ELF-1 (cell line): ENCODE measurements at regions not wholly inside any gene's neighbourhood (a gene's known extent, or its start where the extent isn't known, plus 50 kb on each side); places are given as distances from the start of the nearest gene placed in this dataset.

ENCODE experiments used
- DNase-seq: peaks from one replicate; pipeline ENCODE4 v3.0.0-alpha.2; 2016; ENCODE audit warnings: low read depth, low spot score

DNA sequence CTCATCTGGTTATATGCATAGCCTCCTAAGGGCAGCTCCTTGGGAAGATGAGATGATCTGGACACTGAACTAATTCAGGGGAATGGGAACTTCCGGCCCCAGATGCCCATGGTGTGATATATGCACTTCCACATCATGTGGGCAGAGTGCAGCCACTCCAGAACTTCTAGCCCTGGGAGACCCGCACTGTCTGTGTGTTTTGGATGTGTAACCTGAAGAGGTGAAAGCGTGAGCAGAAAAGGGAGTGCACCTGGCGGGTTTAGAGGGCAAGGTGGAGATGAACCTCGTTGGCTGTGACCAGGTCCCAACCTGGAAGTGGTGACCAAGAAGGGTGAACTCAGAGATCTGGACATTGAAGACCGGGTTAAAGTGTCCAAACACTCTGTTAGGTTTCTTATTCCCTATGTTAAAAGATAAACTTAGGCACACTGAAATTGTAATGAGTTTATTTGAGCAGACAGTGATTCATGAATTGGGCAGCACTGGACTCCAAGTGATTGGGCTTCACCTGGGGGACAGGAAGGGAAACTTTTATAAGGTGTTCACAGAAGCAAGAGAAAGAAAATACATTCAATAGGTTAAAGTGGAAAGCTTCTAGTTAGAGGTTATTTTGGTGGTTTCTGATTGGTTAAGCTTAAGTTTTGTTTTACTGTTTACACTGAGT is 296.2 kb upstream of the SKOR2 start:
- no peak for DNase-seq

DNA sequence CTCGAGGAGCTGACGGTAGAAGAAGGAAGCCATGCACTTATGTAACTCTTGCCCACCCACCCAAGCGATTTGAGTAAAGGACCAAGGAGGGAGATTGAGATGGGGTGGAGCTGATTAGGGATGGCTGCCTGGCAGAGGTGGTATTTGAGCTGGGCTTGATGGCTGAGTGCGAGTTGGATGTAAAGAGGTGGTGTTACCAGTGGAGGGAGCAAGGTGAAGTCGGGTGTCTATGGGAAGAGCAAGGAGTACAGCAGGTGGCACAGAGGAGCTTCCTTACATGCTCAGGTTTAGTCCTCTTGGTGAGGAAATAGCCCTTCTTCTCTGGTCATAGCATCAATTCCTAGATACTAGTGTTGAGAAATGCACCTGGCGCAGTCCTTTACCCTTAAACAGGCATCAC is 294.2 kb upstream of the SKOR2 start:
- DNase-seq: peak; percentile 27

DNA sequence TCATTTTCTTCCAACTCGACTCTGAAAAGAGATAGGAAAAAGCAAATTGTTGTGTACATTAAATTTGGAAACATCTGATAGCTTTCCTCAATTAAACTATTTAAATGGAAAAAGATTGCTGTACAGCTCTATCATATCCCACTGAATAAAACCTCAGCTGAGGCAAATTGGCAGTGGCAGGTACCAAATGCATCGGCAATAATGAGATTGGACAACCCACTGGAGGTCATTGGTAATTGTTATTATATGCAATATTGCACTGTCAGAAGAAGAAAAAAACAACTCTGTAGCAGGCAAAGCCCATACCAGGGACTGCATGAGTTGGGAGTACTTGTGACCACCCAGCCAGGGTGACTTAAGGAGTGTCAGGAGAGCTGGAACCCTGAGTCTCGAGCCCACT is 291.6 kb upstream of the SKOR2 start:
- DNase-seq: no peak

DNA sequence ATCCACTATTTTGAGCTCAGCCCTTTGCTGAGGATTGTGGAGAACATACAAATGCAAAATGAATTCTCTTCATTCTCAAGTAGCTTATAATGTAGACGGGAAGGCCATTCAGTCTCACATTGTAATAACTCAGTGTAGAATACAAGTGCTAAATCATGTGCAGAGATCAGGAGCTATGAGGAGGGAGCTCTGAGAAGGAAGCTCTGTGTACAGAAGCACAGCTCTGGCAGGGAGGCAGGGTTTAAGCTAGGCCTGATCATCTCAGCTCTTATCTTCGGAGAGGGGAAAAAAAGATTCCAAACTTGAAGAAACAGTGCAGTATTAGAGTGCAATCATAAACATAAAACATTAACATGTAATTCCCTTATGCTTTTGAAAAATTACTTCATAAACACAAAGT is 291.1 kb upstream of the SKOR2 start:
- DNase-seq: no peak

DNA sequence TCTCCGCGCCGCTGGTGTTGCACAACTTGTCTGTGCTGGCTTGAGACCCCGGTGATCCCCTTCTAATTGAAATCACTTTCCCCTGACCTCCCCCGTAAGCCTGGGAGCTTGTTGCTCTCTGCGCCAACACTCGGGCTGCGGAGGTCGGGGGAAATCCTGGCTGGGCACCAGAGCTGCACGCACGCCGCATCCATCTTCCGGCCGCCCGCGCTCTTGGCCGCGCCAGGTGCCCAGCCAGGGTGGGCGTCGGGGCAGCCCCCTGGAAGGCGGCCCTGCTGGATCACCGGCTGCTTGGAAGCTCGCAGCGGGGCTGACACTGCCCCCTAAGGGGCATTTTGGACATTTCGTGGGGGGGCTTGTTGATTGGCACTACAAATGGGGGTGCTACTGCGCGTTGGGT is 280.3 kb upstream of the SKOR2 start:
- DNase-seq: peak; percentile 17

DNA sequence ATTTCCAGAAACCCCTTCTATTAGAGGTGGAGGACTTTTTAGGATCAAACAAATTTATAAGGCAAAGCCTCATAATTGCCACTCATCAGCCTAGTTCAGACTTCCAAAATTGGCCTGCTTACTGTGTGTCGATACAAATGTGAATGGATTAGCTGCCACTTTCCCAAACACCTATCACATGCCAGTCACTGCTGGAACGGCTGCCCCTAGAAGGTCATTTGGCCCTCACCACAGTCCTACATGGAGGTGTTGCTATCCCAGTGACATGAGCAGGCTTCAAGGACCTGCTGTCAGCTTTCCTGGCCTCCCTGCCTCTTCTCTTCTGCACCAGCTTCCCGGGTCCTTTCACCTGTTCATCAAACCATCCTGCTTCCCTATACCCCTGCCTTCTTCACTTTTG is 279.2 kb upstream of the SKOR2 start:
- DNase-seq: no peak

DNA sequence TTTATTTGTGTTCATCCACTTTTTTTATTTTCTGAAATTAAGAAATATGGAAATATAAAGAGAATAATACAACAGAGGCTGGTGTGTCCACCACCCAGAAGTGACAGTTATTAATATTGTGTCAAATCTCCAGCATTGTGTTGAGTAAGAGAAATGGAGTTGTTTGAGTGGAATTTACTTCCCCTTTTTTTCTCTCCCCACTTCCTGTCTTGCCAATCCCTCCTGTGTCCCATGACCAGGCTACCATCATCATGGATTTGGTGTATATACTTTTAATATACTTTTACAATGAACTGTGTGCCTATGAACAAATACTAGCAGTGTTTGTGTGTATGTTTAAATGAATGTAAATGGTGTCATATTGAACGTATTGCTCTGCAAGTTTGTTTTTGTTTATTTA is 276.9 kb upstream of the SKOR2 start:
- DNase-seq: no peak

DNA sequence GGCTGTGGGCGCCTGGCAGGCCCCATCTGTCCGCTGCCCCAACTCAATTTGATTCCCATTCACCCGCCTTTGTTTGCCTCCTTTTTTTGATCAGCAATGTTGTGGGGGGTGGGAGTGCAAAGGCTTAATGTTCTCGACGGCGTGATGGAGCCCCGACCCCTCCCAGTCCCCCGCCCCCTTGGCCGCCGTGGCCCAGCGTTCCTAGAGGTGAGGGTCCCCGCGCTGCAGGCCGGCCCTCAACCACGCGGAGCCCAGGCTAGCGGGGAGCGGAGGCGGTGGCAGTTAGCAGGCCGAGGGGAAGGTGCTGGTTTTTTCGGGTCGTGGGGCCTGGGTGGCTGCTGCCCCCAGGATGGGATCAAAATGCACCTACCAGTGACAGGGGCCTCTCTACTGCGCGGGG is 274.7 kb upstream of the SKOR2 start:
- DNase-seq: no peak

DNA sequence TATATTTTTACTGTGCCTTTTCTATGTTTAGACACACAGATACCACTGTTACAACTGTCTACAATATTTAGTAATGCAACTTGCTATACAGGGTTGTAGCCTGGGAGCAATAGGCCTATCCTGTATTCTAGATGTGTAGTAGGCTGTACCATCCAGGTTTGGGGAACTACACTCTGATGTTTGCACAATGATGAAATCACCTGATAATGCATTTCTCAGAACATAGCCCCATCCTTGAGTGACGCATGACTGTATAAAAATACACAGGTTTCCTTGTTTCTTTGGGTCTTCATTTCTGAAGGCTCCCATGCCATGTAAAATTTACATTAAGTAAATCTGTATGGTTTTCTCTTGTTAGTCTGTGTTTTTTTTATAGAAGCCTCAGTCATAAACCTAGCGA is 270.9 kb upstream of the SKOR2 start:
- DNase-seq: no peak

DNA sequence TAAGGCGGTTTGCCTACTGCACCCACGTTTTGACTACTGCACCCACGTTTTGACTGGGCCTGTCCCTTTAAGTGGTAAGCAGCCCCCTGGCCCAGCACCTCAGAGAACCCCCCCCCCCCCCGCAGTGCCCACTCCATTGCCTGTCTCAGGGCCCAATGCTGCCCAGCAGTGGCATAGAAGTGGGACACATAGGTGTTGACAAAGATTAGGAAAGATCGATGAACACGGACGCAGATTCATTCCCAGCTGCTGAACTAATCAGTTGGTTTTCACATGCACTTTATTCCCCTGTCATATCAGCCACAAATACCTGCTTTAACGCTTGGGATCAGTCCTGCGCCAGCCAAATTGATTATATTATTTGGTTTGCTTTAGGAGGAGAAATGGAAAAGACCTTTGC is 268.8 kb upstream of the SKOR2 start:
- DNase-seq: no peak

DNA sequence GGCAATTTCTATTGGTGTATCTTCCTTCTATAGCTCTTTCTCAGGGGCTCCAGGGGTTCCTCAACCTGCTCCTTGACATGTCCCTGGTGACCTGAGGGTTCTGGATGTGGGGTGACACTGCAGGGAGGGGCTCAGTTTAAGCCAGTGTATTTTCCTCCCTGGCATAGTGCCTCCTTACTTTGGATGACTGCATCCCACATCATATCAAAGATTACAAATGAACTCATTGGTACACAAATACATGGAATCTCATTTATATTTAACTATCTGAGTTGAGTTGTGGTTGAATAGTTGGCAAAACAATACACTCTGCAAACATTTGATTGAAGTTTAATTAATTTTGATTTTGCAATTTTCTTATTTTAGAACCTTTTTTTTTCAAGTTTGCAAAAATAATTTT is 268.2 kb upstream of the SKOR2 start:
- no peak for DNase-seq

DNA sequence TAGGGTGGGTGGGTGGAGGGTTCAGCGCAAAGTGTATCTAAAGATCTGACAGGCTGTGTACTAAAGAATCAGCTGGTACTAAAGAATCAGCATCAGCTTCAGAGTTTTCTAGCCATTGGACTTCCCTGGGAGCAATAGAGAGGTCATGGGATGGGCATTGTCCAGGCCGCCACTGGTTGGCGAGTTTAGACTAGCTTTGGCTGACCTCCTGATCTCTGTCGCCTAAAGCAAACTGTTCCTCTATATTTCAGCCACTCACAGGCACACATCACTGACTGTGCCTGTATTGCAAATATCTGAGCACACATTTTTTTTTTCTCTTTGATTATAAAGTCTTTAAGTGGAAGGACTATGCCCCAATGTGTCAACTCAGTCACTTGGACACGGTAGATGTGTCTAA is 267.8 kb upstream of the SKOR2 start:
- DNase-seq: no peak

DNA sequence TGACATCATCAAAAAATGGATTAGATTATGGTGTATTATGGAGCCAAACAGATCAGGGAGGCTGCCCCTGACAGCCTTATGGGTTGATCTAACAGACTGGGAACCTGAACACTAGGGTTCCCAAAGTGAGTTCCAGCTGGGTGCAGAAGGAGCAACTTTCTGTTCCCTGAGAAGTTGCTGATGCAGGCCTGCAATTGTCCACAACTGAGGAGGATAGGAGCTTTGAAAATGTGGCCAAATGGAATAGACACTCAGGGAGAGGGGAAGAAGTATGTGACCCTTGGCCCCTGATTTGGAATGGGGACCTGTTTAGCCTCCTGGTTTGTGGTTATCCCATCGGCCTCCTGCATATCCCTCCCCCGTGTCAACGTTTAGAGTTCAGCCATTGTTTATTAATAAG is 262.2 kb upstream of the SKOR2 start:
- DNase-seq: no peak

DNA sequence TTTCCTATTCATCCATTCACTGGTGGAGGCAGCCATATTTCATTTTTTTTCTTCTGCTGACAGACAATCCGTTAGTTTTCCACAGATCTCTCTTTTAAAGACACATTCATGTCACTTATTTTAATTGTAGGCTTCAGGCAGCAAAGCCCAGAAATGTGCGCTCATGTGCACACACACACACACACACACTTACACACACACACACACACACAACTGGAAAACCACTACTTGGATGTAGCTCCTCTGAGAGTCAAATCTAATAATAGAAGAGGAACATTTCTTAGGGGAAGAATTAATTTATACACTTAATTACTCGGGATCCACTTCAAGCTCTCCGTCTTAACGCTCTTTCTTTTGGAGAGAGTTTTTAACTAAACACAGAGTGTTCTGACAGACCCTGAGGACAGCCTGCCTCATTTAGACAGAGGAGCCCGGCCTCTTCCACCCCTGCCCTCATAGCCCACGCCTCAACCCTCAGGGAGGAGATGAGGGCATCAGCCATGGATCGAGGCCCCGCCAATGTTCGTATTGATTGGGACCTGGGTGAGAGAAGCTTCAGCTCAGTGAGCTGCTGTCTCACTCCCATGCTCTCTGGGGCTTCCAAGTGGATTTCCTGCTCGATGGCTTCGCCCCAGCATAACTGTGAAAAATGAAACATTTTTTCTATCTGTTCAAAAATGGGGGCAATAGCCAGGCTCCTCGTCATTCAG is 261.4 kb upstream of the SKOR2 start:
- no peak for DNase-seq

DNA sequence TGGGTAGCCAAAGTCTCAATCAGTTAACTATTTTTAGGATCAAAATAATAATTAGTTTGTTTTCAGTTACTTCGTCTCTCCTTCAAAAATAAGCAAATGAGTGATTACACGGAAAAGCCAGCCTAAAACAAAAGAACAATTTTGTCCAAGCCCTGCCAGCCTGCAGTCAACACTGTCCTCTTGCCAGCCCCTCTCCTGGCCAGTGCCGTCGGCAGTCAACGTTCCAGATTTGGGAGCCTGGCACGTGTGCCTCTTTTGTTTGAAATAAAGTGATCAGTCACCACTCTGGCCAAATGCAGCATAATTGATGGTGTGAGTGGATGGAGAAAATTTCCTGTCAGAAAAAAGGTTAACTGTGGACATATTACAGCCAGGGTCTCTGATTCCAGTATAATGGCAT is 260.6 kb upstream of the SKOR2 start:
- DNase-seq: no peak

DNA sequence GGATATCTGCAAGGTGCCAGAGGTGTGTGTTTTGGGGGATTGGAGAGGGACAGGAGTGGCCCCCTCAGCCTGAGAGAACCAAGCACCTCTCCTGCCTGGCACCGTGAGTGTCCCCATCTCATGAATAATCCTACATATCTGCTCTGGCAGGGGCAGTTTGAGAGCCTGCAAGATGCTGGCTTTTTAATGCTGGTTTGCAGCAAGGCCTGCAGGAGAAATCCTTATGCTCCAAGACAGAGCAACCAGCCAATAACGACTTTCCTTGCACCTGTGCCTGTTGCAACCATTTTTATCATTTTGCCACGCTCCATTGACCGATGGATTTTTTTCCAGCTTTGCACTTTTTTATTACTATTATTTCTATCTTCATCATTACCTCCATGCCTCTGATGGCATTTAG is 259.4 kb upstream of the SKOR2 start:
- DNase-seq: no peak

DNA sequence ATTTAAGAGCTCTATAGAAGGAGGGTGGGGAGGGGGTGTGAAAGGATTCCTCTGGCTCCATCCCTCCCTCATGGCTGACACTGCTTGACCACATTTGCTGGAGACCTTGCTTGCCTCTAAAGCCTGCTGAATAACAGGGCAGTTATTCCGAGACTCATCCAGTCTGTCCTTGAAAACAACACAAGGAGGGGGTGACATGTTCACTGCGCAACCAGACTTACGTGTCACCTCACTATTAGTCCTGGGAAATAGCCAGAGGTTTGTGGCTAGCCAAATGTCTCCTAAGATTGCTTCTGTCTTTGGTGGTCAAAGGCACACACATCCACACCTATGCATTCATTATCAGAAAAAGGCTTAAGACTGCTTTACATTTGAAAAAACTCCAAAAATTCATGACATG is 256.2 kb upstream of the SKOR2 start:
- DNase-seq: no peak

DNA sequence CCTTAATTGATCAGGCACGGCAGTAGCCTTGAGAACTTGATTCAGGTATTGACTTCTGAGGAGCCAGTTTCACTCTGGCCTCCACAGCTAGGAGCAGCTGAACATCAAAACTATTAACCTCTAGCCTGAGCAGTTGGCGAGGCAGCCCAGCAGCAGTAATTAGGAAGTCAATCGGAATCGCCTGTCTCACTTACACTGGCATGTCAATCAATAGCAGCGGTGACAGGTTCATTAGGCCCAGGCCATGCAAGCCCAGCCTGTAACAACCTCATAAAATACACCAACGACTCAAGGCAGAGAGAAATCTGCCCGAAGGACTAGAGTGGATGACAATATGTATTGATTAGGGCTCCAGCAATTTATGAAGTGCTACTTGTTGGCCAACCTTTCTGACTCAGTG is 255.4 kb upstream of the SKOR2 start:
- DNase-seq: no peak

DNA sequence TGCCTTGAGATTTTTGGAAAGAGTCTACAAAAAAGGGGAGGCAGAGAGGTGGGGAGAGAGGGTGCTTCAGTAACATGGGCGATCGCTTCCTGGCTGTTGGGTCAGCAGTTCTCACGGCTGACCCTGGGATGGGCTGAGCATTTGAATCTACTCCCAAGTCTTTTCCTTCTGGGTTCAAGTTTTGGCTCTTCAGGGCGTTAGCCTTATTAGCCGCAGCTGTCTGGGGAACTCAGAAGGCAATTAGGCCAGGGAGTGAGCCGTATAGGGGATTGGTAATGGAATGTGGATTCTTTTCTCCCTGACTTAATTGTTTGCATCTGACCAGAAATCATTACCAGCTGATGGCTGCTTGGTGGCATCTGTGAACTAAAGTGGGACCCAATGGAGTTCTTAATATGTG is 250.5 kb upstream of the SKOR2 start:
- DNase-seq: no peak

DNA sequence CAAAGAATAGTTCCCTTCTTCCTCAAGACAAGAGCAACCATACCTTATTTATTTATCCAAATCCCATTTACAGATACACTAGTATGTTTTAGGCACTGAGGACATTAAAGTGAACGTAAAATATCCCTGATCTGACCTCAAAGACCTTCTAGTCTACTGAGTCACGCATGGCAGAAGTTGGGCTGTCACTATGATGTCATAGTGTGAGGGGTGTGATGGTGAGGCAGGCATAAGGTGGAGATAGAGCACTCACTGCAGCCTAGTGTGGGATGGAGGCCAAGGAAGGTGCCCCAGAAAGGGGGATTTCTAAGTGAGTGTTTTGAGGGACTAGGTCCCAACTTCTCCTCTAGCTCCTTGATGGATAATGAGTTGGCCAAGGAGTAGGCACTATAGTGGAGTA is 249.5 kb upstream of the SKOR2 start:
- DNase-seq: no peak

DNA sequence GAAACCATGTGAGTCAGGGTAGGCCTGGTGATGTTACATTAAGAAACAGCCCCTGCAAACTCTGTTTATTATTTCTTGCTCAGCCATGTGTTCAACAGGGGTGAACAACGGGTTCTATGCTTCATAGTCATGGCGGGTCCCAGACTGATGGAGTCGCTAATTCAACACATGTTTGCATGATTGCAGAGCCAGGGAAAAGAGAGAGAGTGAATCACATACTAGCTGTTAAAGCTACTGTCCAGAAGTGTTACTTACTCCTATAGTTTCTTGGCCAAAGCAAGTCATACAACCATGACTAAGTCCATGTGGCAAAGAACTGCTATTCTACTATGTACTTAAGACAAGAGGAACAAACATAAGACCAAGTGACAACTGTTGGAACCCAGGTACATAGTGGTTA is 241.2 kb upstream of the SKOR2 start:
- no peak for DNase-seq

DNA sequence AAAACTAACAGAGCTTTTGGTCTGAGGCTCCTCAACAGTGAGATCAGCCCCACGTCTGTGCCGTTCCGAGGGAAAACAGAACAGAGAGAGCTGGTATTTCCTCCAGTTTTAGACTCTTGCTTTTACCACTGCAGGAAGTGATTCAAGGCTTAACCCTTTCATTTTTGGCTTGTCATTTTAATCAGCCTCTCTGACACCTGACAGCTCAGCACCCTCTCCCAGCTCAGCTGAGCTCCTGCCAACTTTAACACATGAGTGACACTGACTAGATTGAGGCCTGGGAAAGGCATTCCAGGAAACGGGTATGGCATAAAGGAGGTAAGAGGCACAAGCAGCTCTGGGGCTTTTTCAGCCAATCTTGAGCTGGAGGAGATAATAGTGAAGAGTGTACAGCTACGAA is 239.4 kb upstream of the SKOR2 start:
- no peak for DNase-seq

DNA sequence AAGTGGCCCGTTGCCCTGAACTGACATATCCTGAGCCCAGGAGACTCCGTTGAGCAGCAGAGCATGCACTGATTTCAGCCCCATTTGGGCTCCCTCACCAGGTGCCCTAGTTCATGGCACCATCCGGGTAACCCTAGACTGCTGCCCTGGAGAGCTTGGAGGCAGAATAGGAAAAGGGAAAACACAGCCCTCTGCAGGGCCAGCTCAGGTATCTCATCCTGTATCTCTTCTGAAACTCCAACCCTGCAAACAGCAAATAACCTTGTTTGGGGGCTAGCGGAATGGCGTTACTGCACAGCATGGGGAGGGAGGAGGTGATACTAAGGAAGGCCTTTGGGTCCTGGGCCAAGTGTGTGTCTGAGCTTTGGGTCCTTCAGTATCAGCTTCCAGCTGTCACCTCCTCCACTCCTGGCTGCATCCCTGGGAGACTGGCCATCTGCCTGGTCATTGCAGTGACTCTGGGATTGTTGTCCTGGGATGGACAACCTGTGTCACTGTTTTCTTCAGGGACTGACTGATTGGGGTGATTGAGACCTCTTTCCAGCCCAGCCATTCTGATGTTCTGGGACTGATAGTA is 233.8 kb upstream of the SKOR2 start:
- DNase-seq: peak; percentile 4

DNA sequence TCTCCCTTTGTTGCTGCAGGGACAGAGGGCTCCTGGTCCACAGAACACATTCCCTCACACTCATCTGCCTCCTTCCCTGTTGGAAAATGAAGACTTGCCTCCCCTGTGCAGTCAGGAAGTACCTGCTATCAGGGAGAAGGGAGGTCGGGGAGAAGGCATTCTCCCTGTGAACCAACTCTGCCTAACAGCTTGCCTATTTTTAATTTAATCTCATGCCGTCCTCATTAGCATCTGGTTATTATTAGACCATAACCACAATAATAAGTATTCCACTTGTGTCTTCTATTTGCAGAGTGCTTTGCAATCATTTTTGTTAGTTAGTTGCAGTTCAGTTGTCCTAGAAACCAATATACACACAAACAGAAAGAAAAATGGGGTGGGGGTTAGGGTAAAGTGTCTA is 232.6 kb upstream of the SKOR2 start:
- no peak for DNase-seq
